ENCODE measurements at regions not wholly inside any gene's neighbourhood (a gene's known extent, or its start where the extent isn't known, plus 50 kb on each side); places are given as distances from the start of the nearest gene placed in this dataset.

DNA sequence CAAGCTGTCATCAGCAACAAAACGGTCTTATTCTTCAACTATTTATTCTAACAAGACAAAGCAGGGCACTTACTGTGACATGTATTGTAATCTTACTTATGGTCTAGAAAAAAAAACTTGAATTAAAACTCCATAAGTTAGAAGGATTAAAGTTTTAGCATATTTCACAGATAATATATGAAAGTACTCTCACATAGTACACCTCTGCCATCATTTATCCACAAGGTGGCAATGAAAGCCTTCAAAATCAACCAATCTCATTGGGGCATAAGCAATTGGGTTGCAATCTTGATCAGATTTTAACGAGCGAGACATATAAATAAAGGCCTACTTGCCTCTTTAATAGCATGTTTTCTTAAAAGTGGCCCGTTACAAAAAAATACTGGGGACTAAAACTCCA is 1382.9 kb downstream of the FAM133A start:
- no peak overlapping the region for H2BK12ac ChIP-seq (ENCODE audit: low read depth, low read length)
- H3K56ac ChIP-seq (replicated peaks; ENCODE audit: insufficient read length, low read depth, low read length), result no peak overlapping the region
- no peak overlapping the region for H3K4me2 ChIP-seq (ENCODE audit: insufficient read depth in 1 of 2, low read depth in 2 of 2, low read length in 2 of 2)
- no peak overlapping the region for H3K14ac ChIP-seq (ENCODE audit: insufficient read length)
- no peak overlapping the region for H4K91ac ChIP-seq (replicated peaks; ENCODE audit: insufficient read length, low read length)
- H3K23ac ChIP-seq (ENCODE audit: insufficient read length), result no peak overlapping the region
- H3K79me2 ChIP-seq (ENCODE audit: control insufficient read depth in 1 of 2, insufficient read depth in 2 of 2, low read length in 2 of 2), result no peaks in the 10 kb centered on the region
- DNase-seq (ENCODE audit: low read depth in 1 of 2, low spot score in 2 of 2), result no peak
- H3K27ac ChIP-seq (ENCODE audit: low read depth, low read length), result no peak overlapping the region
- H4K20me1 ChIP-seq (replicated peaks in 1 of 2; ENCODE audit: control insufficient read depth in 1 of 2, insufficient read depth in 2 of 2, low read length in 2 of 2), result no peaks in the 10 kb centered on the region
- ChIA-PET CTCF (ENCODE audit: partially characterized antibody) (interaction anchor here (1.6 kb wide), 1 partner anchor 16 kb away, joined by 3 read pairs; no protein-coding TSS in a partner anchor), POLR2A (ENCODE audit: partially characterized antibody) (no interaction called here)
- H3K18ac ChIP-seq (ENCODE audit: extremely low read depth, low read length), result no peak overlapping the region
- no peak overlapping the region for H2BK5ac ChIP-seq (ENCODE audit: low read depth, low read length)
- no peak overlapping the region for H3K4ac ChIP-seq (replicated peaks; ENCODE audit: insufficient read length, low read depth, low read length)
- H2BK20ac ChIP-seq (ENCODE audit: low read length), result no peak overlapping the region
- H3K27me3 ChIP-seq (replicated peaks in 1 of 4; ENCODE audit: control insufficient read depth in 3 of 4, extremely low read depth in 1 of 4, insufficient read depth in 3 of 4, low read length in 3 of 4), result no peaks in the 10 kb centered on the region
- no peak overlapping the region for H2AFZ ChIP-seq (ENCODE audit: low read length)
- H3K9ac ChIP-seq (replicated peaks in 1 of 4; ENCODE audit: extremely low read depth in 1 of 4, low read depth in 3 of 4, low read length in 3 of 4), result no peak overlapping the region
- no peak overlapping the region for H2BK120ac ChIP-seq (replicated peaks; ENCODE audit: low read depth, low read length)
- H3K9me3 ChIP-seq (ENCODE audit: insufficient read depth in 2 of 2, low read depth in 1 of 2, low read length in 1 of 2), result no peaks in the 10 kb centered on the region
- H3K4me3 ChIP-seq (ENCODE audit: extremely low read depth in 1 of 4, insufficient read depth in 2 of 4, low read depth in 3 of 4, low read length in 4 of 4), result no peak overlapping the region
- H2AK5ac ChIP-seq (ENCODE audit: low read depth, low read length), result no peak overlapping the region
- WGBS, 2 experiments (ENCODE audit: extremely low coverage in 1 of 2, insufficient coverage in 1 of 2, insufficient read length in 1 of 2, insufficient replicate concordance in 2 of 2, low coverage in 1 of 2, low lambda C conversion rate in 2 of 2, missing lambda C conversion rate in 1 of 2), result 73% methylated on average over 4 of the region's 4 CpGs; no CpG with 5 or more reads in 1 of the 2 experiments
- H4K5ac ChIP-seq (ENCODE audit: insufficient read length, low read depth, low read length), result no peak overlapping the region
- no peaks in the 10 kb centered on the region for H3K36me3 ChIP-seq (ENCODE audit: control insufficient read depth in 2 of 4, insufficient read depth in 4 of 4, low read length in 3 of 4)
- H3K79me1 ChIP-seq (ENCODE audit: low read depth, low read length), result no peaks in the 10 kb centered on the region
- no peak overlapping the region for H4K8ac ChIP-seq (ENCODE audit: extremely low read depth, insufficient read depth, low read length)
- H2BK15ac ChIP-seq (ENCODE audit: low read length), result no peak overlapping the region
- H3K23me2 ChIP-seq (ENCODE audit: low read depth, low read length), result no peaks in the 10 kb centered on the region
- H3K4me1 ChIP-seq (replicated peaks in 1 of 4; ENCODE audit: control insufficient read depth in 3 of 4, insufficient read depth in 4 of 4, low read length in 3 of 4), result no peaks in the 10 kb centered on the region
- peak; percentile 84 for FAIRE-seq
- TF ChIP-seq SP4 (IDR thresholded peaks at IDR 0.05; ENCODE audit: low read length), result no peak
- TF ChIP-seq RNF2 (IDR thresholded peaks at IDR 0.05; ENCODE audit: borderline replicate concordance, low read depth, low read length, missing control alignments, poor library complexity, severe bottlenecking), result no peak
- no peak for TF ChIP-seq HDAC2 (IDR thresholded peaks at IDR 0.05; ENCODE audit: borderline replicate concordance in 1 of 2, low read depth in 2 of 2, low read length in 2 of 2)
- TF ChIP-seq KDM1A (IDR thresholded peaks at IDR 0.05; ENCODE audit: borderline replicate concordance, low read length), result no peak
- TF ChIP-seq POLR2AphosphoS5 (IDR thresholded peaks at IDR 0.05; ENCODE audit: low read depth, low read length), result no peak
- no peak for TF ChIP-seq YY1 (IDR thresholded peaks at IDR 0.05; ENCODE audit: low read depth, low read length)
- peak; percentile 56 to 63 for TF ChIP-seq RAD21 (IDR thresholded peaks at IDR 0.05 in 1 of 2, conservative IDR thresholded peaks at IDR 0.05 in 1 of 2; ENCODE audit: low read depth in 2 of 2, low read length in 2 of 2)
- no peak for TF ChIP-seq PHF8 (conservative IDR thresholded peaks at IDR 0.05; ENCODE audit: low read depth, low read length)
- TF ChIP-seq TAF1 (IDR thresholded peaks at IDR 0.05; ENCODE audit: low read depth, low read length), result no peak
- TF ChIP-seq CBX8 (IDR thresholded peaks at IDR 0.05; ENCODE audit: borderline replicate concordance, low read depth, low read length), result no peak
- TF ChIP-seq TAF7 (optimal IDR thresholded peaks at IDR 0.05; ENCODE audit: borderline replicate concordance, low read depth, low read length), result no peak
- TF ChIP-seq BACH1 (IDR thresholded peaks at IDR 0.05; ENCODE audit: low read length), result no peak
- no peak for TF ChIP-seq CHD2 (IDR thresholded peaks at IDR 0.05; ENCODE audit: low read length)

All from H1 (cell line).